GM21576 (cell line): ENCODE measurements at regions not wholly inside any gene's neighbourhood (a gene's known extent, or its start where the extent isn't known, plus 50 kb on each side); places are given as distances from the start of the nearest gene placed in this dataset.

Experiments used
- ATAC-seq: cut with Tn5 transposase; IDR thresholded peaks from one replicate; pipeline ENCODE4 v1.9.1; 2021; ENCODE audit warnings: mild to moderate bottlenecking, moderate library complexity; ENCODE audit not compliant: unreplicated experiment

- no peak for ATAC-seq
These were observed 495.8 kb downstream of the METTL4 start for GRCh38 chr18:2075499-2075898.

DNA sequence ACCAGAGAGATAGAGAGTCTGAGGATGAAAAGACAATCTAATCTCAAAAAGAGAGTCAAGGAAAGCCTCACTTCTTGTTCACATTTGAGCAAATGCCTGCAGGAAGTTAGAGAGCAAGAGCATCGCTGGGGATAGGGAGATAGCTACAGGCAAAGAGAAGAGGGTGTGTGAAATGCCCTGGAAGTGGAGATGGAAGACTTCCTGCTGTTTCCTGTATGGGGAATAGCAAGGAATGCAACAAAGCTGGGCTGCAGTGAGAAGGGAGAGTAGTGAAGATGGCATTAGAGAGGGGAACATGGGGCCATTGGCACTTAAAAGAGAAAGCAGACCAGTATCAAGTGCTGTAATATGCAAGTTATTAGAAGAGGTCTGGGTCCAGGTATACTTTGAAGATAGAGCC, 488.6 kb downstream of the METTL4 start:
- ATAC-seq: no peak

DNA sequence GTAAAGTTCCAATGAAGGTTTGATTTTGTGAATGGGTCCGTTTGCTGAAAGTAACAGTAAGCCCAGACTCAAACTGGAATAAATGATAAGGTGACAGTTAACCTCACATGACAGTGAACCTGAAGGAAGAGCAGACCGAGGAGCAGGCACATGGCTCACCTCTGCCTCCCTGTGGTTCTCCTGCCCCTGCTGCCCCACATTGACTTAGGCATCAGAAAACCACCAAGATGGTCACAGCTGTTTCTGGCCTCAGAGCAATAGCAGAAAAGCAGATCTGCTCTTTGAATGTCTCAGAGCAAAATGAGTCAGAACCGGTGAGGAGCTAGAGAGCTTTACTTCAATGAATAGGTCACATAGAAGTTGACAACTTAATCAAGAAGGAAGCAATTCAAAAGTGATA, 487.6 kb downstream of the METTL4 start:
- no peak for ATAC-seq

DNA sequence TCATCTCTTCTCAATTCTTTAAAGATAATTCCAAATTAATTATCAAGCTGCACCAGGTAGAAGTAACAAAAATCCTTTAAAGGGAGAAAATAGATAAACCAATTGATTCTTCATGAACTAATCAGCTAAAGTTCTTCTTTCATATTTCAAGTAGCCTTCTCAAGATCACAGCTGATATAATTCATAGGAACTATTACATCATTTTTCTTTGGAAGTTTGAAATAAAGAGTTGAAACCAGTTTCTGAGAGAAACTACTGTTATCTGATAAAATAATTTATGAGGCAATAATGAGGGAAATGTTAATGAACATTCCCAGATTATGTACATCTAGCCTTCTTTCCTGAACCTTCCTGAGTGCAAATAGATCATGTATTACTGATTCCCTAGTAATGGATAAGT, 484.9 kb downstream of the METTL4 start:
- no peak for ATAC-seq

- no peak for ATAC-seq
These were observed 483.2 kb downstream of the METTL4 start for GRCh38 chr18:2087877-2088673.

- no peak for ATAC-seq
These were observed 481.9 kb downstream of the METTL4 start for GRCh38 chr18:2089396-2089795.

- no peak for ATAC-seq
These were observed 479.4 kb downstream of the METTL4 start for GRCh38 chr18:2091937-2092336.

DNA sequence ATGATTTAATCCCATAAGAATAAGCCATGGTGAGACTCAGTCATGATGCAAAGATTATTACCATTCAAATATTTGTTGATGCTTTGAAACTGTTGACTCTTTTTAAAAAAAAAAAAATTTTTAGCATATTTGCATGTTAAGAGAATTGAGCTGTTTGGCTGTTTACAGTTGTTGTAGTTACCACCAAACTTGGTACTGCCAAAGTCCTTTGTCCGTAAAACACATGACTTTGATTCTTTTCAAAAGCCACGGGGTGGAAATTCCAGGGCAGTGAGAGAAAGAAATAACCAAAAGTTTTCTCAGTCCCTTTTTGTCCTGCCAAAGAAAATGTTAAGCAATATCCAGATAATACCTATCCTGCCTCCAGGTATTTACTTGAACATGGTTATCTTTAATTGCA, 474.8 kb downstream of the METTL4 start:
- no peak for ATAC-seq

GRCh38 chr18:2100694-2101213, 470.6 kb downstream of the METTL4 start:
- ATAC-seq: no peak

GRCh38 chr18:2102022-2102421, 469.3 kb downstream of the METTL4 start:
- no peak for ATAC-seq

DNA sequence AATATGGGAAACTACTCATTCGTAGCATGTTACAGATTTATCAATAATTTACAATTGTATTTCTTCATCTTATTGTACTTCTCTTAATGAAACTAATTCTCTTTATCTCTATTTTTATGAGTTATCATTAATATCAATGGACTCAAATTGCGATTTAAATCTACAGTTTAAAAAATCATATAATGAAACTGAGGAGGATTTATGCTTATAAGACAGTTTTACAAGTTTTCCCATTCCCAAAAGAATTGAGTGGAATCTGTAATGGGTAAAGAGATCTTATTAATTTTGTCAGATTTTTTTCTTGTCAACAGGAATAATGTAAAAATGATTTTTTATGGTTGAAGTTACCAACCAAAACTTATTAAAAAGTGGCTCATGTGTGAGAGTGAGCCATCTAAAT, 468.0 kb downstream of the METTL4 start:
- no peak for ATAC-seq

- peak; percentile 83 for ATAC-seq
These were observed 466.5 kb downstream of the METTL4 start for GRCh38 chr18:2104620-2105462.

GRCh38 chr18:2108591-2108990, 462.7 kb downstream of the METTL4 start:
- ATAC-seq: no peak

DNA sequence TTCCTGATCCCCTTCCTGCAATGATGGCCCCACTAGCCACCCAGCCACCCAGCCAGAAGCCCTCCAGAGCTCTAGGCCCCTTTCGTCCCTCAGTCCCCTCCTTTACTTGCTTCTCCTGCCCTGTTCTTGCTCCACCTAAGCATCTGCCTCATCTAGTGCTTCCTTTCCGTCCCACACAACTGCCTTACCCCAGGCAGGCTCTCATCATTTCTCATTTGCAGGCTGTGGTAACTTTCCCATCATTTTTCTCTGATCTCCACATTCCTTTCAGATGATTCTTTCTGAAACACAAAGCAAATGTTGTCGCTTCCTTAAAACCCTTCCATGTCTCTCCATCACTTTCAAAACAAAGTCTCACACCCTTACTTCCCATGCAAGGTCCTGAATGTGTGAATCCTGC, 459.8 kb downstream of the METTL4 start:
- no peak for ATAC-seq

DNA sequence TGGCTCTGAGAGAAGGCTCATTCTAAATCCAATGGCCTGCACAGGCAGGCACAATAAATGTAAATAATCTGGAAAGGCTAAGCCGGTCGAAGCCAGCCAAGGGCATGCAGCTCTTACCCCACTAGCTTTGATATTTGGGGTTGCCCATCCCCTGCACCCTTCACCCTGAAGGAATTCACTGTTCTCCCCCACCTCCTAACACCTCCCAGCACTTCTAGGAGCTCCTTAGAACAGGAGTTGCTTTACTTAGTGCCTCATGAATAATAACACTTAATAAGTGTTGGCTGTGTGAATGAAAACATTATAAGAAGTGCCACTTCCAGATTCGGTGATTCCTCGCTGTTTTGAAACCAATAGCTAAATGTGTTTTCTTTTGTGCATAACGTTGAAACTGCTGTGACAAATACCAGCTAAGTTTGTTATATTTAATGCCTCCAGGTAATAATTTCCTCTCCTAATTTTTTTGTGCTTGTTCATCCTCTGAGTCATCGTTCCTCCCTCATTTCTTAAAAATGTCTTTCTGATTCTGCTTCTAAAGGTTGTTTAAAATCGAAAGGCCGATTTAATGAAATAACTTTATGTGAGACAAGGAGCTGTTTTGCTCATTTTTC, 458.8 kb downstream of the METTL4 start:
- no peak for ATAC-seq

GRCh38 chr18:2114289-2114688, 457.0 kb downstream of the METTL4 start:
- no peak for ATAC-seq

GRCh38 chr18:2114765-2115164, 456.5 kb downstream of the METTL4 start:
- no peak for ATAC-seq

- no peak for ATAC-seq
These were observed 450.1 kb downstream of the METTL4 start for GRCh38 chr18:2121224-2121623.

- ATAC-seq: no peak
These were observed 448.2 kb downstream of the METTL4 start for GRCh38 chr18:2123077-2123476.

DNA sequence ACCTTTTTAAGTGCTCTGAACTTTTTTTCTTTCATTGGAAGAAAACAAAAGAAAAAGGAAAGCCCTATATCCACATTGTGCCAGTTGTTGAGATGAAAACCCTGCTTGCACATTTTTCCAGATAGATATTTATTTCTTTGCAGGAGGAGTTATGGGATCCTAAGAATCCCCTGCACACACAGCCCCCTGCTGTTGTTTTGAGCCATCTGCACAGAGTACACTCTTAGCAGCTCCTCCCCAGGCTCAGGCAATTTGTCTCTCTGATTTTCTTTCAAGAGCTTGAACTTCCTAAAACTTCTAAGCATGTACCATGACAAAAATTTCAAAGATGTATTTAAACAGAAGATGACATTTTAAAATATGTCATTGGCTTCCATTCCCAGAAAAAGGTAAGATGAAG, 436.9 kb downstream of the METTL4 start:
- ATAC-seq: no peak

DNA sequence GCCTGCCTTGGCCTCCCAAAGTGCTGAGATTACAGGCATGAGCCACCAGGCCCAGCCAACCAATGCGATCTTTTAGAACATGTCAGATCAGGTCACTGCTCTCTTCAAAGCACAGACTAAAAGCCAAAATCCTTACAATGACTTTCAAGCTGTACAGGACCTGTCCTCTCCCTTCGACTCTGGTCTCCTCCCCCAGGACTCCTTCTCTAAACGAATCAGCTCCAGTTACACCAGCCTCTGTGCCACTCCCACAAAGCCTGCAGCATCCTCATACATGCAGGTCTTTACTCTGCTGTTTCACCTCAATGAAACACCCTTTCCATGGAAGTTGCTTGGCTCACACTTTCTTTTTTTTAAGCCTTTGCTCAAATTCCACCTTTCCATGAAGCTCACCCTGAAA, 436.0 kb downstream of the METTL4 start:
- no peak for ATAC-seq

DNA sequence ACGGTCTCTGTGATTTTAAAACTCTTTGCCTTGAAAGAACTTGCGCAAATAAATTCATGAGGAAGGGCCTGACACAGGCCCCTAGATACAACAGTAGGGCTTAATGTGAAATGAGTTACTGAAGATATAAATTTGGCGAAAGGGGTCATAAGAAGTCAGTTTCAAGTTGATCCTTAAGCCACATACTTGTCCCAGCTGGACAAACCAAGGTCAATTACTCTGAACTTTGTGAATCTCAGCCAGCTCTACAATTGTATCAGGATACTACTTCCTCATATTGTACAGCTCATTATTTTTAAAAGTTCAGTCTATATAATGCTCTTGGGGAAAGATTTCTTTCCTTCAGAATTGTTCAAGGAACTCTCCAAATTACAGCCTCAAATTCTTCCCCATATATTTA, 432.8 kb downstream of the METTL4 start:
- no peak for ATAC-seq
